NCI-H1436 (cell line): ENCODE measurements at regions not wholly inside any gene's neighbourhood (a gene's known extent, or its start where the extent isn't known, plus 50 kb on each side); places are given as distances from the start of the nearest gene placed in this dataset.
"Not testable (repeated sequence)": the region's sequence is repeated elsewhere in the genome, so short reads cannot be mapped to it uniquely, and the experiment has no call there.

Experiments
- DNase-seq: peaks from one replicate; lab custom pipeline; 2025; lab: John Stamatoyannopoulos, UW

DNA sequence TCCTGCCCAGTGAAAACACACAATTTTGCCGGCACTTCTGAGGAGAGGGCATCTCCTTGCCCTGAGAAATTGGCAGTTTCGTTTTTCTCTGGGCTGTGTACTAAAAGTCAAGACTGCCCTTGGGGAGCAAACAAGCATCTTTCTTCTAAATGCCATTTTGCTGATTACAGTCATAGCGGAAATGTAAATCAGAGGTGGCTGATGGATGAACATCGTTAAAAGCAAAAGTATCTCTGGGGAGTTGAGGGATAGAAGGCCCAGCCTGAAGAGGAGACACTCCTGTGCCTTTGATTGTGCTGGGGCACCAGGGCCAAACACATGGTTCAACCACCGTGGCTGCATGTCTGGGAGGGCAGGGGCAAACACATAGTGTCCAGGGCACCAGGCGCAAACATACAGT, 49.8 kb downstream of the ABCC12 start:
- DNase-seq = no peak

GRCh38 chr16:48105456-48105855, 50.3 kb downstream of the ABCC12 start:
- no peak for DNase-seq

DNA sequence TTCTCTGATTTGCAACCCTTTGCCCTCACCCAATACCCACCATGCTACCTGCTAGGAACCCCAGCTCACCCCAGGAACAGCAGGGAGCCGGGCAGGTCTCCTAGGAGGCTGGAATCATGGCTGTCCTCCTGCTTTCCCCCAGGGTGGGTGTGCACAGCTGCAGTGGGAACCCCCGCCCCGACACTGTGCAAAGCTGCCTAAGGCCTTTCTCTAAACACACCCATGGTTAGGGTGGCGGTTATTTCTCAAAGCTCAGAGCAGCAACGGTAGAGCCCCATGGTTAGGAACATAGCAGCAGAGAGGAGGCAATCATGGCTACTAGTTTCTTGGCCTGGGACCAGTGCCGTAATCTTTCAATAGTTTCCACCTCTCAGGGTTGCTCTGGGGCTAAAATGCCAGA, 52.2 kb downstream of the ABCC12 start:
- DNase-seq = no peak

GRCh38 chr16:48102083-48103008, 53.4 kb downstream of the ABCC12 start:
- no peak for DNase-seq

GRCh38 chr16:48101069-48101674, 54.6 kb downstream of the ABCC12 start:
- DNase-seq = no peak

GRCh38 chr16:48099455-48099854, 56.3 kb downstream of the ABCC12 start:
- no peak for DNase-seq

DNA sequence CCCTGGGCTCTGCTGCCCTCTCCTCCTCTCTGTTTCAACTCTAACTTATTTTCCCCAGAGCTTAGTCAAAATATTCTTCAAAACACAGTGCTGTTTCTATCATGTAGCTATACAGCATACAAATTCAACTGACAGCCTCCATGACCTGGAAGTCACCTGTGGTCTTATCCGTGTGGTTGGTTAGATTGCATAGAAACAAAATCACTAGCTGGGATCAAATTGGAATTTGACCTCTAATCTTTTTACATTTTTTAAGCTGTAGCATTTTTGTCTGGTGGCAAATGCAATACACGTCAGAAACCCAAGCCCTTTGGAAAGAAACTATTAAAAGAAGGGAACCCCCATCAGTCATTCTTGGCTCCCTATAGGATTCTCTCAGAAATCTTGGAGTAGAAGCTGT, 57.3 kb downstream of the ABCC12 start:
- no peak for DNase-seq

DNA sequence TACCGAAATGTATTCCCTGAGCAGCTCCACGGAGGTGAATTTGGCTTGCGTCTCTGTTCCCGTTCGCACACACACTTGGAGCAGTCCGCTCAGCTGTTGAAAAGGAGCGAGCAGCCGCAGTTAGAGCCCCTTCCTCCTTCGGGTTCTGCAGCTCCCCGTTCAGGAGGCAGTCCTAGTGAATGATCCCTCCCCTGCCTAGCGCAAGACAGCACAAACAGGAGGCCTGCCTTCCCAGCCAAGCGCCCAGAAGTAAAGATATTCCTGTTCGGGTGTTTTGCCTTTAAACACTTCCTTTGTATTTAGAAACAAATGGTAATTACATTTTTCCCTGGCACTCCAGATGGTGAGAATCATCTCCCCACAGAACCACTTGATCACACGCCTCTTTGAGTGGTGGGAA, 64.7 kb downstream of the ABCC12 start:
- DNase-seq = no peak

- DNase-seq = no peak
Measured at GRCh38 chr16:48089053-48089792, 66.6 kb downstream of the ABCC12 start.

- no peak for DNase-seq
Measured at GRCh38 chr16:48087639-48088038, 68.2 kb downstream of the ABCC12 start.

DNA sequence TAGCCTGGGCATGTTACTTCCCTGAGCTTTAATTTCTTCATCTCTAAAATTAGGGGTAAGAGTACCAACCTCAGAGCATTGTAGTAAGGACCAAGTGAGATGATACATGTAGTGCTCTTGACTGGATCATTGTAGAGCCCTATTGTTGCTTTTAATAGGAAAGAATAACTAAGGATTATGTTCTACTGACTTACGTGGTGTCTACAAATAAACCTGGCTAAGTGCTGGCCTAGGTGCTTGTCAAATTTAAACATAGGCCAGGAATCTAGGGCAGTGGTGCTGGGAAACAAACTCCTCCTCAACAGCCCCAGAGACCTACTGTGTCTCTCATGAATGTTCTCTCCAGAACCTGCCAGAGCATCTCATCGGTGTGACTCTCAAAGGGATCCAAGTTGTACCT, 69.4 kb downstream of the ABCC12 start:
- no peak for DNase-seq

- DNase-seq = no peak
Measured at GRCh38 chr16:48085729-48086128, 70.1 kb downstream of the ABCC12 start.

DNA sequence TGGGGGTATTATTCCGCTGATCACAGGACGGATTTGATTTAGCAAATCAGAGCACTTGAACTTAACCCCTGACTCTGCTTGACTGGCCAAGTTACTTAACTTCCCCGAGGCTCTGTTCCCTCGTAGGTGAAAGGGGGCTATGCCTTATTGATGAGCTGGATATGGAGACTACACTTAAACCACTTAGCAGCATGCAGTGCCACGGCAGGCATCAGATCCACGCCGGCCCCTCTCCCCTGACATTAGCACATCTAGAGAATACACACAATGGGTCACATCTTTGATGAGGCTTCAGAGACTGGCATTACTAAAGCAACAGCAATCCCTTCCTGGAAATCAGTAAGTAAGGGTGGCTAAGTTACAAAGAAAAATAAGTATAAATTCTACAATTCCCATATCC, 71.0 kb downstream of the ABCC12 start:
- DNase-seq = no peak

- no peak for DNase-seq
Measured at GRCh38 chr16:48082516-48082915, 73.3 kb downstream of the ABCC12 start.

- no peak for DNase-seq
Measured at GRCh38 chr16:48081656-48082055, 74.1 kb downstream of the ABCC12 start.

DNA sequence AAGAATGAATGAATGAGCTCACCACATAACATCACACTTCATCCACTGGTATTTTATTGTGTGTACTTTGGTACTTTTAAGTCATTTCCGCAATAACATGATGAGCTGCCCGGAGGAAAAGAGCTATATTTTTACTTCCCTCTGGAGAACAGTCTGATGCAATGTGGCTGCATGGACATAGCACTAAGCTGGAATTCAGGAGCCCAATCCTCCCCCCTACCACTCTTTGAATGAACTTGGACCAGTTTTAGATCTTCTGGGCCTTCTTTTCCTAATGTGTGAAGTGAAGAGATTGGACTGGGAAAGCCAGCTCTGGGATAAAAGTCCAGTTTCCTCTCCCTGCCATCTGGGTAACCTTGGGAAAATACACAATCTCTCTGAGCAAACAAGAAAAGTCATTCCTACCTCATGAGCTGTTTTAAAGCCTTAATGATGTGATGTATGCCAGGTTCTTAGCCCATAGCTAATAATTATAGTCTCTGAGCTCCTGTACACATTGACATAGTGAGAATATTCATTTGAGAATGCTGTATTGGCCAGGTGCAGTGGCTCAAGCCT, 79.3 kb downstream of the ABCC12 start:
- DNase-seq = no peak

DNA sequence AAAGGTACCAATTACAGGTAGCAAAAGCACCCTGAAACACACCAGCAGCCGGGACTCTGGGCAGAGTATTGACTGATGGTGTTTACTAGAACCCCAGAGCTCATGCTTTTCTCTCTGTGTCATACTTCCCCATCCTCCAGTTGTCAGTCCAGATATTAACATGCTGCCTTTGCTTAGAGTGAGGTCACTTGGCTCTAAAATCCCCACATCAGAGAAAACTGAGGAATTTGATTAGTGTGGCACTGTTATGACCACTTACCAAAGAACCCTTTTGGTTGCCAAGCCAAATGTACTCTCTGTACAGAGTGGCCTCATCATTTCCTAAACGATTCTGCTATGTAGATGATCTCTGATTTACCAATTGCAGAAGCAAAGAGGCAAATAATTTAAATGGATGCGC, 80.4 kb downstream of the ABCC12 start:
- DNase-seq = no peak

GRCh38 chr16:48067388-48067787, 88.4 kb downstream of the ABCC12 start:
- no peak for DNase-seq

GRCh38 chr16:48064971-48065370, 90.8 kb downstream of the ABCC12 start:
- no peak for DNase-seq

DNA sequence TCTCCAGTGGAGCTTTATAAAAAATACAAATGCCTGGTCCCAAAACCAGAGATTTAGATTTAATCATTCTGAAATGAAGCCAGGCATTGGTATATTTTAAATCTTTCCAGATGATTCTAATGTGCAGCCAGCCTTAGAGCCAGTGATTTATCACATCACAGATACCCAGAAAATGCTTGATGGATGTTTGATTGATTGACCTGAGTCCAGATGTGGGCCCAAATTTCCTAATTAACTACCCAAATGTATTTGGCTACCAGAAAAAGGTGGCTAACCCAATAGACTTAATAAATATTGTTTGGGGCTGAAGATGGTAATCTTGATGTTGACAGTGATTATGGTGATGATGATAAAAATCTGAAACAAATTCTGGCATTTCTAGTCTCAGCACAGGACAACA, 93.1 kb downstream of the ABCC12 start:
- no peak for DNase-seq

DNA sequence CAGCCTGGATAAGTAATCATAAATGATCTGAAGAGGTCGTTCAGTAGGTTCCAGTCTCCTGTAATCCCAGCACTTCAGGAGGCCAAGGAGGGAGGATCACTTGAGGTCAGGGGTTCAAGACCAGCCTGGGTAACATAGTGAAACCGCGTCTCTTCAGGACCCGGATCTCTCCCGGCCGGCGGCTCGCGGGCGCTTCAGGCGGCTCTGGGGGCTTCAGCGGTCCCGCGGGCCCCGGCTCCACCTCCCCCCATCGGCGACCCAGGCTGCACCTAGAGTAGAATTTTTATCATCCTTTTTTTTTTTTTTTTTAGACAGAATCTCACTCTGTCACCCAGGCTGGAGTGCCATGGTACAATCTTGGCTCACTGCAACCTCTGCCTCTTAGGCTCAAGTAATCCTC, 95.9 kb downstream of the ABCC12 start:
- DNase-seq = no peak

- not testable (repeated sequence) for DNase-seq
Measured at GRCh38 chr16:48059190-48059589, 96.6 kb downstream of the ABCC12 start.

GRCh38 chr16:48057048-48057447, 98.7 kb downstream of the ABCC12 start:
- no peak for DNase-seq
